HEK293T (cell line): ENCODE measurements at regions not wholly inside any gene's neighbourhood (a gene's known extent, or its start where the extent isn't known, plus 50 kb on each side); places are given as distances from the start of the nearest gene placed in this dataset.

Experiments used
- BHLHE40 ChIP-seq: fragments of 450-650 bp; IDR thresholded peaks from 2 replicates; pipeline ENCODE4 v1.6.1; 2016; ENCODE audit warnings: mild to moderate bottlenecking, moderate library complexity, borderline replicate concordance
- NFRKB ChIP-seq: fragments of 450-650 bp; IDR thresholded peaks from 2 replicates; pipeline ENCODE4 v1.6.1; 2016; ENCODE audit warnings: mild to moderate bottlenecking, moderate library complexity

- no peak for TF ChIP-seq BHLHE40
- no peak for TF ChIP-seq NFRKB
Observed at GRCh38 chr2:15765211-15765610, 173.5 kb downstream of the DDX1 start.
